Neural cell (in vitro differentiated cells): ENCODE measurements at regions not wholly inside any gene's neighbourhood (a gene's known extent, or its start where the extent isn't known, plus 50 kb on each side); places are given as distances from the start of the nearest gene placed in this dataset.

Experiments
- H2AFZ ChIP-seq: fragments of 200-600, 300-800 bp; sonication (generic), shearing (Covaris generic); 2 replicates; pipeline ENCODE4 v1.6.0; 2014; ENCODE audit warnings: low read depth, mild to moderate bottlenecking, antibody characterized with exemption, low read length, moderate library complexity
- H3F3A ChIP-seq: fragments of 200-600 bp; shearing (Covaris generic); 2 replicates; pipeline ENCODE4 v1.6.1; 2016; ENCODE audit warnings: mild to moderate bottlenecking, moderate library complexity, mixed read lengths, antibody characterized with exemption, low read length; ENCODE audit not compliant: insufficient read depth, poor library complexity, severe bottlenecking
- H3K27ac ChIP-seq: fragments of 200-600, 300-800 bp; sonication (generic), shearing (Covaris generic); 2 replicates; pipeline ENCODE4 v1.5.1; 2014; ENCODE audit warnings: mild to moderate bottlenecking, low read length, moderate library complexity
- H3K27me3 ChIP-seq: fragments of 300-800, 200-600 bp; sonication (generic), shearing (Covaris generic); 2 replicates; pipeline ENCODE4 v1.6.0; 2014; ENCODE audit warnings: mild to moderate bottlenecking, low read depth, low read length, moderate library complexity; ENCODE audit not compliant: insufficient read depth
- H3K36me3 ChIP-seq: fragments of 300-800, 200-600 bp; sonication (generic), shearing (Covaris generic); 2 replicates; pipeline ENCODE4 v1.5.1; 2014; ENCODE audit warnings: mild to moderate bottlenecking, antibody characterized with exemption, low read length, moderate library complexity; ENCODE audit not compliant: insufficient read depth
- H3K4me2 ChIP-seq: fragments of 300-800, 200-600 bp; sonication (generic), shearing (Covaris generic); 2 replicates; pipeline ENCODE4 v1.6.0; 2014; ENCODE audit warnings: mild to moderate bottlenecking, low read length
- H3K4me3 ChIP-seq: fragments of 300-800, 200-600 bp; sonication (generic), shearing (Covaris generic); 2 replicates; pipeline ENCODE4 v1.5.1; 2014; ENCODE audit warnings: mild to moderate bottlenecking, low read length, moderate library complexity
- H3K79me2 ChIP-seq: fragments of 200-600 bp; shearing (Covaris generic); replicated peaks from 2 replicates; pipeline ENCODE4 v1.6.0; 2014; ENCODE audit warnings: mild to moderate bottlenecking, low read length, moderate library complexity; ENCODE audit not compliant: insufficient read depth
- H3K9ac ChIP-seq: fragments of 300-800, 200-600 bp; sonication (generic), shearing (Covaris generic); 2 replicates; pipeline ENCODE4 v1.6.1; 2016; ENCODE audit warnings: mild to moderate bottlenecking, low read length, mixed read lengths
- H3K9me2 ChIP-seq: fragments of 200-600 bp; shearing (Covaris generic); 2 replicates; pipeline ENCODE4 v1.6.1; 2016; ENCODE audit warnings: mild to moderate bottlenecking, low read length, mixed read lengths; ENCODE audit not compliant: insufficient read depth
- H3K9me3 ChIP-seq: fragments of 200-600, 300-800 bp; sonication (generic), shearing (Covaris generic); 2 replicates; pipeline ENCODE4 v1.6.1; 2016; ENCODE audit warnings: mild to moderate bottlenecking, mixed run types, low read length, moderate library complexity, mixed read lengths
- H4K20me1 ChIP-seq: fragments of 200-600 bp; shearing (Covaris generic); 2 replicates; pipeline ENCODE4 v1.6.1; 2016; ENCODE audit warnings: mild to moderate bottlenecking, mixed run types; ENCODE audit not compliant: insufficient read depth
- EP300 ChIP-seq: fragments of 450-650 bp; conservative IDR thresholded peaks from 2 replicates; pipeline ENCODE4 v1.6.1; 2014; ENCODE audit warnings: antibody characterized with exemption, mild to moderate bottlenecking, moderate library complexity; ENCODE audit not compliant: poor library complexity, severe bottlenecking
- EZH2 ChIP-seq: fragments of 200-600, 300-800 bp; shearing (Covaris generic), sonication (generic); IDR thresholded peaks from 2 replicates; pipeline ENCODE4 v1.6.1; 2014; ENCODE audit warnings: antibody characterized with exemption, low read length, borderline replicate concordance, mild to moderate bottlenecking; ENCODE audit not compliant: insufficient read depth, poor library complexity, severe bottlenecking
- MXI1 ChIP-seq: fragments of 450-650 bp; conservative IDR thresholded peaks from 2 replicates; pipeline ENCODE4 v1.6.1; 2014; ENCODE audit warnings: antibody characterized with exemption, mild to moderate bottlenecking; ENCODE audit not compliant: poor library complexity, severe bottlenecking
- POLR2AphosphoS5 ChIP-seq: IDR thresholded peaks from 2 replicates; pipeline ENCODE4 v1.6.1; 2012
- RAD21 ChIP-seq: fragments of 450-650 bp; conservative IDR thresholded peaks from 2 replicates; pipeline ENCODE4 v1.6.1; 2014; ENCODE audit warnings: antibody characterized with exemption, mild to moderate bottlenecking, moderate library complexity
- SMC3 ChIP-seq: fragments of 450-650 bp; conservative IDR thresholded peaks from 2 replicates; pipeline ENCODE4 v1.6.1; 2014; ENCODE audit warnings: antibody characterized with exemption, mild to moderate bottlenecking, moderate library complexity; ENCODE audit not compliant: poor library complexity
- TAF1 ChIP-seq: IDR thresholded peaks from 2 replicates; pipeline ENCODE4 v1.6.1; 2012; ENCODE audit warnings: low read depth
- TF ChIP-seq, protein P1 (sequence below): fragments of 450-650 bp; IDR thresholded peaks from 2 replicates; pipeline ENCODE4 v1.5.1; 2014; ENCODE audit warnings: antibody characterized with exemption, mild to moderate bottlenecking, moderate library complexity; ENCODE audit not compliant: poor library complexity, severe bottlenecking
- TF ChIP-seq, protein P2 (sequence below): IDR thresholded peaks from 2 replicates; pipeline ENCODE4 v1.6.1; 2012; ENCODE audit warnings: borderline replicate concordance

DNA sequence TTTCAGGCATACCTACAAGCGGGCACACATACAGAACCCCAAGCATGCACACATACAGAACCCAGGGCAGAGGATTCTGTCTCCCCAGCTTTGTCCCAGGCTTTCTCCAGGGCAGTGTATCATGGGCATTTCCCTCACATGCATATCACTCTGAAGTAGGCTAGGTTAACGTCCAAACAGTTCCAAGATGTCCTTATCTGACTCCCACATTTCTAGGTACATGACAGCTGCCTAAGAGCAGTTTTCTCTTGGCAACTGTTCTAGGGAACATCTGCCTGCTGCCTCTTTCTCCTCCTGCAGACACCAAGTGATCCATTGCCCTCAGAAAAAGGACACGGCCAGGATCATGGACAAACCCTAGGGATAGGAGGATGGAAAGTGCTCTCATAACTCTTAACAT, 84.9 kb upstream of the NR3C1 start:
- no peak overlapping the region for H2AFZ ChIP-seq
- no peaks in the 10 kb centered on the region for H3F3A ChIP-seq
- H3K9me2 ChIP-seq = no peaks in the 10 kb centered on the region
- H3K4me2 ChIP-seq = no peak overlapping the region
- no peaks in the 10 kb centered on the region for H3K27me3 ChIP-seq
- H3K9me3 ChIP-seq = no peaks in the 10 kb centered on the region
- H3K4me3 ChIP-seq = no peak overlapping the region
- H3K36me3 ChIP-seq = no peaks in the 10 kb centered on the region
- no peaks in the 10 kb centered on the region for H3K79me2 ChIP-seq
- TF ChIP-seq, protein P1, sequence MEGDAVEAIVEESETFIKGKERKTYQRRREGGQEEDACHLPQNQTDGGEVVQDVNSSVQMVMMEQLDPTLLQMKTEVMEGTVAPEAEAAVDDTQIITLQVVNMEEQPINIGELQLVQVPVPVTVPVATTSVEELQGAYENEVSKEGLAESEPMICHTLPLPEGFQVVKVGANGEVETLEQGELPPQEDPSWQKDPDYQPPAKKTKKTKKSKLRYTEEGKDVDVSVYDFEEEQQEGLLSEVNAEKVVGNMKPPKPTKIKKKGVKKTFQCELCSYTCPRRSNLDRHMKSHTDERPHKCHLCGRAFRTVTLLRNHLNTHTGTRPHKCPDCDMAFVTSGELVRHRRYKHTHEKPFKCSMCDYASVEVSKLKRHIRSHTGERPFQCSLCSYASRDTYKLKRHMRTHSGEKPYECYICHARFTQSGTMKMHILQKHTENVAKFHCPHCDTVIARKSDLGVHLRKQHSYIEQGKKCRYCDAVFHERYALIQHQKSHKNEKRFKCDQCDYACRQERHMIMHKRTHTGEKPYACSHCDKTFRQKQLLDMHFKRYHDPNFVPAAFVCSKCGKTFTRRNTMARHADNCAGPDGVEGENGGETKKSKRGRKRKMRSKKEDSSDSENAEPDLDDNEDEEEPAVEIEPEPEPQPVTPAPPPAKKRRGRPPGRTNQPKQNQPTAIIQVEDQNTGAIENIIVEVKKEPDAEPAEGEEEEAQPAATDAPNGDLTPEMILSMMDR = no peak
- TF ChIP-seq TAF1 = no peak
- TF ChIP-seq EZH2 = no peak
- TF ChIP-seq RAD21 = no peak
- TF ChIP-seq, protein P2, sequence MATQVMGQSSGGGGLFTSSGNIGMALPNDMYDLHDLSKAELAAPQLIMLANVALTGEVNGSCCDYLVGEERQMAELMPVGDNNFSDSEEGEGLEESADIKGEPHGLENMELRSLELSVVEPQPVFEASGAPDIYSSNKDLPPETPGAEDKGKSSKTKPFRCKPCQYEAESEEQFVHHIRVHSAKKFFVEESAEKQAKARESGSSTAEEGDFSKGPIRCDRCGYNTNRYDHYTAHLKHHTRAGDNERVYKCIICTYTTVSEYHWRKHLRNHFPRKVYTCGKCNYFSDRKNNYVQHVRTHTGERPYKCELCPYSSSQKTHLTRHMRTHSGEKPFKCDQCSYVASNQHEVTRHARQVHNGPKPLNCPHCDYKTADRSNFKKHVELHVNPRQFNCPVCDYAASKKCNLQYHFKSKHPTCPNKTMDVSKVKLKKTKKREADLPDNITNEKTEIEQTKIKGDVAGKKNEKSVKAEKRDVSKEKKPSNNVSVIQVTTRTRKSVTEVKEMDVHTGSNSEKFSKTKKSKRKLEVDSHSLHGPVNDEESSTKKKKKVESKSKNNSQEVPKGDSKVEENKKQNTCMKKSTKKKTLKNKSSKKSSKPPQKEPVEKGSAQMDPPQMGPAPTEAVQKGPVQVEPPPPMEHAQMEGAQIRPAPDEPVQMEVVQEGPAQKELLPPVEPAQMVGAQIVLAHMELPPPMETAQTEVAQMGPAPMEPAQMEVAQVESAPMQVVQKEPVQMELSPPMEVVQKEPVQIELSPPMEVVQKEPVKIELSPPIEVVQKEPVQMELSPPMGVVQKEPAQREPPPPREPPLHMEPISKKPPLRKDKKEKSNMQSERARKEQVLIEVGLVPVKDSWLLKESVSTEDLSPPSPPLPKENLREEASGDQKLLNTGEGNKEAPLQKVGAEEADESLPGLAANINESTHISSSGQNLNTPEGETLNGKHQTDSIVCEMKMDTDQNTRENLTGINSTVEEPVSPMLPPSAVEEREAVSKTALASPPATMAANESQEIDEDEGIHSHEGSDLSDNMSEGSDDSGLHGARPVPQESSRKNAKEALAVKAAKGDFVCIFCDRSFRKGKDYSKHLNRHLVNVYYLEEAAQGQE = no peak
- no peak for TF ChIP-seq SMC3
- TF ChIP-seq EP300 = no peak
- TF ChIP-seq POLR2AphosphoS5 = no peak
- no peak for TF ChIP-seq MXI1
- H4K20me1 ChIP-seq = no peaks in the 10 kb centered on the region
- no peak overlapping the region for H3K9ac ChIP-seq
- H3K27ac ChIP-seq = no peak overlapping the region

DNA sequence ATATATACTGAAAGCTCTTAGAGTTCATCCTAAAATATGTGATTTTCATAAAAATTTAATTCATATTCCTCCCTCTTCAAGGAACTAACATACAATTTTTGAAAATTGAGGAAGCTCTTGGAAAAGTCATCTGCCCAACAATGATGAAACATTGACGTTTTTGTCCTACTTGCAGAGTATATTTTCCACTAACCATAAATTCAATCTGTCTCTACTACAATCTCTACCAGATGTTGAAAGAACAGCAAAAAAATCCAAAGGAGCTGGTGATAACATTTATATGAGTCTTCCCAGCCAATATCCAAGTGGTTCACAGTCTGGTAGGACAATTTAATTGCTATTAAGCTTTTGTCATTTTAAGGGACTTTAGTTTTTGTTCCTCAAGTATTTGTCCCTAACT, 81.1 kb upstream of the NR3C1 start:
- no peaks in the 10 kb centered on the region for H3K9me3 ChIP-seq
- H3K27me3 ChIP-seq = no peaks in the 10 kb centered on the region
- TF ChIP-seq EZH2 (no peak), EP300 (no peak), RAD21 (no peak), SMC3 (no peak), MXI1 (no peak), POLR2AphosphoS5 (no peak)
- TF ChIP-seq, protein P1 = no peak
- H3K4me3 ChIP-seq = no peak overlapping the region
- H3K27ac ChIP-seq = no peak overlapping the region
- H3K9ac ChIP-seq = no peak overlapping the region
- H3K36me3 ChIP-seq = no peaks in the 10 kb centered on the region
- no peak overlapping the region for H3K4me2 ChIP-seq
- H3F3A ChIP-seq = no peaks in the 10 kb centered on the region
- H4K20me1 ChIP-seq = no peaks in the 10 kb centered on the region
- H3K79me2 ChIP-seq = no peaks in the 10 kb centered on the region
- no peaks in the 10 kb centered on the region for H3K9me2 ChIP-seq
- no peak overlapping the region for H2AFZ ChIP-seq
